GM21390 (cell line): ENCODE measurements at regions not wholly inside any gene's neighbourhood (a gene's known extent, or its start where the extent isn't known, plus 50 kb on each side); places are given as distances from the start of the nearest gene placed in this dataset.
A peak's percentile ranks its signal among the peaks of the same experiment; 100 is the strongest.

ENCODE experiments used
- ATAC-seq: cut with Tn5 transposase; IDR thresholded peaks from one replicate; pipeline ENCODE4 v1.9.1; 2021; ENCODE audit not compliant: unreplicated experiment

DNA sequence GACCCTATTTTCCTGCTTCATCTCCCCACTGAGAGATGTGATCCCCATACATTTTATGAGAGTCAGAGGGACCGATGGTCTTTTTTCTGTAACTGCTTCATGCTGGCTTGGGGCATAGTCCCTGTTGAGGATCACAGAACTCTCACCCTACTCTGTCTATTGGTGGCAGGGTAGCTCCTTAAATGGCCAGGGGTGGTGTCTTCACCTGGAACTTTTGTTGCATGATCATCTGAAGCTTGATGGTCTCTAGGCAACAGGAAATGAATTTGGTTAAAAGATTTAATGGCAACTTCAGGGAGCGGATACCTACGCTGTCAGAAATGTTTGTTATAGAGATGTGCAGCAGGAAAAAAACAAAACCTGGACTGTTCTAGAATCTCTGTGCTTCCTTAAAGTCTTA lies 87.0 kb upstream of the GLIS3 start:
- ATAC-seq: no peak

DNA sequence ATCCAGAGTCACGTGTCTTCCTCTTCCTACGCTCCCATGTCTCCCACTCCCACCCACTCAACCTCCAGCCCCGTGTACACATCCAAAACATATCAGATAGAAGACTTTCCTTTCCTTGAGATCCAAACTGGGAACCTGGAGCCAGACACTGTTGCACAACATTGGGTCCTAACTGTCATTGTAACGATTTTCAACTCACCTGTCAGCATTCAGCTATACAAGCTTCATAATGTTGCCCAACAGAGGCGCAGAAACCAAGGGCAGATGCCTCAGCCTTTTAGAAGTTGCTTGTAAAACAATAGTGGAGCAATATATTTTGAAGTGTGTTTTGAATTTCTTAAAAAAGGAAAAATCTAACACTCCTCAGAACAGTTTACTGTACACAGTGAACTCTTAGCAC lies 84.9 kb upstream of the GLIS3 start:
- ATAC-seq: no peak

DNA sequence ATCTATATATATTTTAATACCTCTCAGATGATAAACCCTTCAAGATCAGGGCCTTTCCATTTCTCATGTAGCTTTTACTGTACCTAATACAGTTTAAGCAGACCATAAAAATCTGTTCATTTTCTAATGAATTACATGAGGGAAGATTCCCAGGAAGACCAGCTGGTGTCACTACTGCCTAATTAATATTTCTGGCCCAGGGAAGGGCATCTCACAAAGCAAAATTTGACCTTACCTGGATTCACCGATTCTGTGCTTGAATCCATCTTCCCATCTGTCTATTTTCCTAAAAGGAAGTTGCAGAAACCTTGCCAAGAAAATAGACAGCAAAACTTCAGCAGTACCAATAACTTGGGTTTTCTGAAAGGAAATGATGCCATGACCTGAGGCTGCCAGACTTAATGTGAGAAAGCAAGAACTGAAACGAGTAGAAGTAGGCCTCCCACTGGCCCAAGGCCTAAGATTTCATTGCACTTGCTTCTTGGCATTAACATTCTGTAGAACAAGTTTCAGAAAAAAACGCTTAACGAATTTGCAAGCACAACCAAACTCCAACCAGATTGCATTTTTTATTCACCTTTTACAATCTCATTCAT lies 83.0 kb upstream of the GLIS3 start:
- peak; percentile 55 for ATAC-seq

DNA sequence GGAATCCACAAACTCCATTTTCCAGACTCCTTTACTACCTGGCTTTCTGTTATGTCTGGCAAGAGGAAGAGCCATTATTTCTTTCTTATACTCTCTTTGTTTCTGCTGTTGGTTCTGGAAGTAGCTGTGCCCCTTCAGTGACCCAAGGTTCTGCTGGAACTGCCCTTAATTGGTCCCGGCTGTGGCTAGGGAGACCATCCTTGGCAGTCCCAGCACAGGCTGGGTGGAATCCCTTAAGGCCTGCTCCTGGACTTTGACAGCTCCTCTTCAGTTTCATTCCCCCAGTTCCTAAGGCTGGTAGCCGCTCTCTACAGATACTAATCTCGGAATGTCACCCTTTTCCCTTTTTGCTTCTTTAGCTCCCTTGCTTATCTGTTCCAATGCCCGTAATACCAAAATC lies 81.9 kb upstream of the GLIS3 start:
- ATAC-seq: no peak

DNA sequence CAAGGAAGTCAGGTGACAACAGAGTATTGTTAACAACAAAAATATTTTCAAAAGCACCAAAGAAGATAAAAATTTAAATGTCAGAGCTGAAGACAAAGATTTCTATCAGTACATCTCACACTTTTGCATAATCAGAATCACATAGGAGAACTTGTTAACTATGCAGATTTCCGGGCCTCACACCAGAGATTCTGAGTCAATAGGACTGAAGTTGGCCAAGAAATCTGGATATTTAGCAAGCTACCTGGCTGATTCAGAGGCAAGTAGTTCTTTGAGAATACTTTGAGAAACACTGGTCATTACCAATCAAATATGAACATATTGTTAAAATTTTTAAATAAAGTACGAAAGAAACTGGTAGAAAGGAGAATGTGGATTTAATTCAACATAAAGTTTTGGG lies 80.5 kb upstream of the GLIS3 start:
- ATAC-seq: no peak

DNA sequence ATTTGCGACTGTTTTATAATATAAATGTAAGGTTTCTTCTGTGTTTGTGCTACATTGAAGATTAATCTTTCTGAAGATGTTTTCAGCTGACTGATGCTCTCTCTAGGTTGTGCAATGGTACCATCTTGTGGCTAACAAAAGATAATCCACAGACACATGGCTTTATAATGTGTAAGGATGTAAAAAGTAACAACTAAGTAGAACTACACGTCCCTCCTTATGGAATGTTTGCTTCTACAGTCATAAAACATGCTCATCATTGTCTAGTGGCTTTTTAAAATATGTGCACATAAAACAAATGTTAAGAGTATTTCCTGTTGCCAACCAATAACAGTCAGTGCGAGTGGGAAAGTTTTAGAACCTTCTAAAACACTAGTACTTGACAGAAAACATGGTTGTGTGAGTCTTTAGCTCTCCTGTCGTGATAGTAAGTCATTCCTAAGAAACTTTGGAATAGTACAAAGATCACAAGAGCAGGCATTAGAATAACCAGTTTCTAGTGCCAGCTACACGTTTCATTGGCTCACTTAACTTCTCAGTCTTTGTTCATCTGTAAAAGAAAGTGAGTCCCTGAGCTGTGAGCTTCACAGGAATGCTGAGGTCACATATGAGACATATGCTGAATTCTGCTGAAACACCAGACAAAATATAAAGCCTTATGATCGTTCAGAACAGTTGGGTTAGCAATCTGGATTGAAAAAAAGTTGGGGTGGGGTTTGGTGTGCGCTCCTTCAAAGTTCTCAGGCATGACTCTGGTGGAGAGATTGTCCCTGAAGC lies 75.7 kb upstream of the GLIS3 start:
- ATAC-seq: no peak

DNA sequence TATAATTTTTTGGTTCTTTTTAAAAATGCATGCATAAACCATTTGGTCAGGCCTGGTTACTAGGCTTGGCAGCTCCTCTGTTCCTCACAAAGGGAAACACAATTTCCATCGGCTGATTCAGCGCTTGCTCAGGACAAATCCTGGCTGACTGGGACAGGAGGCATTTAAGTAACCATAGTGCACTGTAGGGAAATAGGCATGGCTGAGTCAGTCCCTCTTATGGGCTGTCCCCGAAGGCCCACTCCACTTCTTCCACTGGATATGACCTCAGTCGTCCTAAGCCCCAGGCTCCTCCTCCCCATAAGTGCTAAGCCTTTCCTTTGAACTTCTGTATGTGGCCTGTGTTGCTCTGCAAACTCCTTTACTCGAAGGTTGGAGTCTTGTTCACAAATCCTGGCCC lies 71.2 kb upstream of the GLIS3 start:
- ATAC-seq: no peak

DNA sequence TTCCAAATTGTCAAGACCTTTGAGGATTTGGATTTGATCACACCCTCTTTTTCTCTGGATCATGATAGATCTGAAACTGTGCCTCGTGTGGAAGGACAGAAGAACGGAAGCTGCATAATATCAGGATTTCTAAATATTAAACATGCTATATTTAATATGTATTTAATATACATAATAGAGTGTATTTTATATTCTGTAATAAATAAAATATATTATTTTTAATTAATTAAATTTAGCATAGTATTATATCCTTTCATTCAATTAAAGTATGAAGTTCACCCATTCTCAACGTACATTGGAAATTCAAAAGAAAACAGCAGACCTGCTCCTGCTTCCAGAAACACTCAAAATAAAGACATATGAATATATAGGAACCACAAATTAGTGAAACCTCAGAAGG lies 70.6 kb upstream of the GLIS3 start:
- ATAC-seq: no peak

DNA sequence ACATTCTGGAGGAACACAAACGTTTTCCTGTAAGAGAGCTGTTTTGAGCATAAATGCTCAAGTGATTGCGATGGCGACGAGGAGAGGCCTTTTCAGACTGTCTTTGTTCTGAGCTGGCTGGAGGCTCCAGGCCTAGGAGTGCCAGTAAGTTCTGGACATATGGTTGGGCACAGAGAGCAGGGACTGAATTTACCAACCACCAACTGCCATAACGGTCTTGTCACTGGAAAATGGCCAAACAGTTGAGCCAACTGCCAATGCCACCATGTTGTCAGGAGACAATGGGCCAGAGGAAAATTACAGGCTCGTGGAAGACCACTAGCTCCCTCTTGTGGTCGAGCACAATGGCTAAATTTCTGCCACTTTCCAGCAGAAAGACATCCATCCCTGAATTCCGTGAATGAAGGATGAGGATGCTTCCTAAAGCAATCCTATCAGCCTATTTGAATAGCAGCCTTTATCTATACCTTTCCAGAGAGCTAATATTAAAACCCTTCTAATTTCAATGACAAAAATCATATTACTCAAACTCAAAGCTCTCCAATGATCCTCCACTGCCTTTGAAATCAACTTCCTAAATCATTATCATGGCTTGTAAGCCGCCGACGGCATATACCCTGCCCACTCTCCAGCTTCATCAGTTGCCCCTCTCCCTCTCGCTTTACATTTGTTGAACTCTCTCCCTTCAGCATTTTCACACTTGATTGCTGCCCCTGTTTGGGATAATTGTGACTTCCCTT lies 66.9 kb upstream of the GLIS3 start:
- ATAC-seq: no peak

DNA sequence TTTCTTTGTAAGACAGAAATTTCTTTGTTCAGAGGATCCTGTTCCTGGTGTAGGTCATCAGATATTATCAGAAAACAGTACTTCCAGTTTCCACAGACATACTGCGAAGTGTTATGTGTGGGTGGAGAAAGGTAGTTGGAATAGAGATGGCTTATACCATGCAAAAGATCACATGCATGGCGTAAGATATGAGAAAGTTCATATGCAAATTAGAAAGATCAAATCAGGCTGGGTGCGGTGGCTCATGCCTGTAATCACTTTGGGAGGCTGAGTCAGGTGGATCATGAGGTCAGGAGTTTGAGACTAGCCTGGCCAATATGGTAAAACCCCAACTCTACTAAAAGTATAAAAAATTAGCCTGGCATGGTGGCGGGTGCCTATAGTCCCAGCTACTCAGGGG lies 65.2 kb upstream of the GLIS3 start:
- ATAC-seq: no peak

DNA sequence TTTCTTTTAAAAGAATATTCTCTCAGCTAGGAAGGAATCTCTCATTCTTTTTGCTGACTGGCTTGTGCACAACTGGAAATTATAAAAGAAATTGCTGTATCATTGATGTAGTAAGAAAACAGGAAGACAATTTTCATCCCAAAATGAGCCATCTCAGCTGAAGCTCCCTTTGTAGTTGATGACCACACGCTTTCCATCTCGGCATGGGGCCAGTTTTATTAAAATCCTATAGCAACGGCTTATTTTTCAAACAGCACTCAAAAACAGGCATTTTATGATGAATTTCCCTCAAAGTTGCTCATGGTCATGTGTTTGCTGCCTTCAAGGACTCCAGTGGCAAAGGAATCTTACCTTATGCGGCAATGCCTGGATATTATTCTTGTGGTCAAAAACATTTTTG lies 62.4 kb upstream of the GLIS3 start:
- no peak for ATAC-seq

DNA sequence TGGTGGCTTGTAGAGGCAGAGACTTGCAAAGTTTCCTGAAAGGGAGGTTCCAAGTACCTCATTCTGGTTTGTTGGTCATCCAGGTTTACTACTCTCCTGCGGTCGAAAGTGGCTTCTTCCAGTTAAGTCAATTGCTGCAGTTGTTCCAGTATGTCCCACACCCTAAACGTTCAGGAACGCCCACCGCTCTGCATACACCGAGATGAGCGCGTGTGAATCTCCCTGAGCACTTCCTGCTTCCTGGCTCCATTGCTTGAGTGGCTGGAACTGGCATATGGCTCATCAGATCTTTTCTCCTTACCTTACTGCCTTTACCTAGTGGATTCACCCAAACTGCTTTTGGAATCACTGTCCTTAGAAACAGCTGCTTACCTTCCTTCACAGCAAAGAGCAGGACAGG lies 59.1 kb upstream of the GLIS3 start:
- no peak for ATAC-seq

DNA sequence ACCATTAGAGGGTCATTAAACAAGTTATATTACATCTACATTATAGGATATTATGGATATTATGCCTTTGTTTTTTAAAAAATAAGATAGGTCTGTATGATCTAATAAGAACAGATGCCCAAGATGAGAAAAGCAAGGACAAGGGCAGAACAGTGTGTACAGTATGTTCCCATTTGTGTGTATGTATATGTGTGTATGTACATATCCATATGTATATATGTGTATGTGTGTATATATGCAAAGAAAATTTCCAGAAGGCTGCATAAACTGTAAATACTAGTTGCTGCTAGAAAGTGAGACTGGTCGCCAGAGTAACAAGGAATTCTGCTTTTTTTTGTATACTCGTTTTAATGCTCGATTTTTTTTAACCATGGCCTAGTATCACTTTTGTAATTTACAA lies 58.1 kb upstream of the GLIS3 start:
- ATAC-seq: no peak

DNA sequence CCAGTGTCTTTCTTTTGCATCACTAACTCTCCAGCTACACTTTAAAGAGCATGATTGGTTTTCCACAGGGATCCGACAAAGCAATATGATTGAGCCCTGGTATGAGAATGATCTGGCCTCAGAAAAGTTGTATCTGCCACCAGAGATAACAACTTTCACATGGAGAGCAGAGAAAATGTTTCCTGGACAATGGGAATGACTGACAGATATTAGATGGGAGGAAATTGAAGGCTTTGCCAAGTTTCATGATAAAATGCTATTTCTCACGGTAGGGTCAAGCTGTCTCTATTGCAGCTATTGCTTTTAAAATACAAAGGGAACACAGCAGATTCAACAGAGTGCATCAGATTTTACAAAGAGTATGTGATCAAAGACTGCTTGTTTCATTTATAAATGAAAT lies 56.4 kb upstream of the GLIS3 start:
- ATAC-seq: no peak

DNA sequence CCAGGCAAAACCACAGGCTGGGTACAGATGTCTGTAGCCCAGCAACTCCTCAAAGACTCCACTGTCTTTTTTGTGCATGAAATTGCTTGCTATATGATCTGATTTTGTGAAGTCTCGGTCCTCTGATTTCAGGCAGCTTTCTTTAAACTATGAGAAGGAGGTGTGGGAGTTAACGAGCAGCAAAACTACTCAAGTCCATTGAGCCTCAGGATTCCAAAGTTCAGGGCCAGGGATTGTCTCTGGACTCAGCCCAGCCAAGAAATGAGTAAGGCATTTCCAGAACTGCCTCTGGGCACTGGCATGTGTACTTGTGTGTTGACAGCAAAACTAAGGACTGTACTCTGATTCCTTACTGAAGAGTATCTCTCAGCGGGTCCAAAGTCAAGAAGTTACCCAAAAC lies 53.4 kb upstream of the GLIS3 start:
- ATAC-seq: no peak

DNA sequence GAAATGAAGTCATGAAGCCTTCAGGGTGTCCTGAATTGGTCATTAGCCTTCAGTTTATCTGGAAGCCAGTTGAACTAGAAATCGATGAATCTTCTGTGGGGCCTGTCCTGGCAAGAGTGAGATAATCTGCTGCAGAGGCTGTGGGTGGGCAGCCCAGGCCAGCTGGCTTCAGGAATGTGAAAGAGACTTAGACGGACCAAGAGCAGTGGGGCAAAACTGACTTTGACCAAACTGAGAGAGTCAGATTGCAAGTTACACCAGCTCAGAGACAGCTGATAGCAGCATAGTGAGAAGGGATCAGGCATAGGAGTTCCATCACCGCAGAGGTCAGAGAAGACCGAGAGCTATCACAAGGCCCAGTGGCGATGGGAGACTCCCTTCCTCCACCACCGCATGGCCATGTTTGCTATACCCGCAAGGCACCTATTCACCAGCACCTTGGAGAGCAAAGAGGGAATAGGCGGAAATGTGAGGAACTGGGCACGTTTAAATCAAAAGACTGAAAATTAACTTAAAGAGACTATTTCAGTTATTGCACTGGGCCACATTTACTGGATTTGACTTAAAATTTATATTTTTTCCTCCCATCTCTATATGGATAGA lies 50.0 kb upstream of the GLIS3 start:
- ATAC-seq: no peak
